IMR-90 (cell line): ENCODE measurements at regions not wholly inside any gene's neighbourhood (a gene's known extent, or its start where the extent isn't known, plus 50 kb on each side); places are given as distances from the start of the nearest gene placed in this dataset.

Experiments
- BHLHE40 ChIP-seq: fragments of 150-350 bp; IDR thresholded peaks from 2 replicates; pipeline ENCODE4 v1.6.1; 2016; ENCODE audit warnings: mild to moderate bottlenecking, low read depth, low read length
- CTCF ChIP-seq: conservative IDR thresholded peaks from 2 replicates; pipeline ENCODE4 v1.5.1; 2012; ENCODE audit warnings: mild to moderate bottlenecking, low read depth, low read length, improper control_type of control experiment
- ELK1 ChIP-seq: fragments of 150-350 bp; IDR thresholded peaks from 2 replicates; pipeline ENCODE4 v1.6.1; 2016; ENCODE audit warnings: low read depth, mild to moderate bottlenecking, low read length, moderate library complexity, borderline replicate concordance
- MAFK ChIP-seq: IDR thresholded peaks from 2 replicates; pipeline ENCODE4 v1.6.1; 2012; ENCODE audit warnings: low read depth, low read length, improper control_type of control experiment
- MXI1 ChIP-seq: IDR thresholded peaks from 2 replicates; pipeline ENCODE4 v1.6.1; 2012; ENCODE audit warnings: low read depth, mild to moderate bottlenecking, low read length, moderate library complexity, borderline replicate concordance
- POLR2A ChIP-seq: IDR thresholded peaks from 2 replicates; pipeline ENCODE4 v1.6.1; 2012; ENCODE audit warnings: mild to moderate bottlenecking, low read depth, low read length
- RAD21 ChIP-seq: IDR thresholded peaks from 2 replicates; pipeline ENCODE4 v1.6.1; 2012; ENCODE audit warnings: low read length, improper control_type of control experiment
- RFX5 ChIP-seq: IDR thresholded peaks from 2 replicates; pipeline ENCODE4 v1.8.0; 2012; ENCODE audit warnings: low read depth, mild to moderate bottlenecking, low read length, moderate library complexity
- USF2 ChIP-seq: fragments of 150-350 bp; IDR thresholded peaks from 2 replicates; pipeline ENCODE4 v1.6.1; 2017; ENCODE audit warnings: mild to moderate bottlenecking, antibody characterized with exemption, low read length, low read depth

- TF ChIP-seq POLR2A = no peak
- TF ChIP-seq CTCF = no peak
- TF ChIP-seq RAD21 = no peak
- TF ChIP-seq USF2 = no peak
- no peak for TF ChIP-seq ELK1
- no peak for TF ChIP-seq MAFK
- no peak for TF ChIP-seq MXI1
- no peak for TF ChIP-seq BHLHE40
- no peak for TF ChIP-seq RFX5
These were observed 621.1 kb upstream of the FANCL start for GRCh38 chr2:58862244-58862643.
